ENCODE measurements at regions not wholly inside any gene's neighbourhood (a gene's known extent, or its start where the extent isn't known, plus 50 kb on each side); places are given as distances from the start of the nearest gene placed in this dataset.

DNA sequence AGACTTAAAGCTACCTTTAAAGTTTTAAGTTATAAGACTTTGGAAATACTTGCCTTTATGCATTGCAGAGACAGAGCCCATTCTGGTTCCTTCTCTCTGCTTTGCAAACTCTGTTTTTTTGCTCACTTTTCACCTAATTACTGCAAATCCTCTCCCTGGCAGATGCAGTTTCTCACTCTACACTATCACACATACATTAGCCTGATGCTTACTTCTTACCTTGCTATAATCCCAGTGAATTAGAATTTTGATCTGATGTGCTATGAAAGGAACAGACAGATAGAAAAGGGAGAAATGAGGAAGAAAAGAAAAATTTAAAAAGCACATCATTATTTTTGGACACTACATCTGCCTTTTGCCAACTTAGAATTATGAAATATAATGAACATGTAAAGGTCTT, 489.5 kb upstream of the EDIL3 start:
- TF ChIP-seq CTCF (IDR thresholded peaks at IDR 0.05) (no peak), POLR2A (IDR thresholded peaks at IDR 0.05) (no peak)
